Prostate gland (tissue), 2 donors: ENCODE measurements at regions not wholly inside any gene's neighbourhood (a gene's known extent, or its start where the extent isn't known, plus 50 kb on each side); places are given as distances from the start of the nearest gene placed in this dataset.

Experiments
- DNase-seq: peaks from one replicate; pipeline ENCODE4 v3.0.0-alpha.2; 2019; ENCODE audit warnings: low spot score
- H3K27ac ChIP-seq, 2 donors: fragments of 200-600 bp; sonication (generic); 2 replicates each; pipeline ENCODE4 v1.5.1; 2017 to 2019
- H3K27me3 ChIP-seq: fragments of 200-600 bp; sonication (generic); replicated peaks from 2 replicates; pipeline ENCODE4 v1.5.1; 2019; ENCODE audit not compliant: insufficient read depth
- H3K36me3 ChIP-seq, 2 donors: fragments of 200-600 bp; sonication (generic); 1 replicate in 1 of 2; 2 replicates in 1 of 2; pipeline versions ENCODE4 v1.5.1 to v1.8.1; 2017 to 2019
- H3K4me1 ChIP-seq: fragments of 200-600 bp; sonication (generic); replicated peaks from 2 replicates; pipeline ENCODE4 v1.5.1; 2019
- H3K4me3 ChIP-seq, 2 donors: fragments of 200-600 bp; sonication (generic); 2 replicates each; pipeline ENCODE4 v1.5.1; 2017 to 2019
- H3K9me3 ChIP-seq: fragments of 200-600 bp; sonication (generic); 2 replicates; pipeline ENCODE4 v1.5.1; 2017
- CTCF ChIP-seq, 4 experiments: fragments of 200-600 bp in 2 of 4; fragments of 450-650 bp in 2 of 4; sonication (generic) in 2 of 4; IDR thresholded peaks; 1 replicate in 3 of 4; 2 replicates in 1 of 4; pipeline ENCODE4 v1.5.1; 2016 to 2019; ENCODE audit warnings: antibody characterized with exemption in 4 of 4, mild to moderate bottlenecking in 2 of 4, moderate library complexity in 2 of 4
- POLR2A ChIP-seq: fragments of 450-650 bp; IDR thresholded peaks from one replicate; pipeline ENCODE4 v1.6.1; 2016; ENCODE audit warnings: antibody characterized with exemption, mild to moderate bottlenecking
- POLR2AphosphoS5 ChIP-seq: sonication (generic); formaldehyde crosslinking; IDR thresholded peaks from one replicate; pipeline ENCODE4 v1.6.1; 2017; ENCODE audit warnings: antibody characterized with exemption
- WGBS: methylation state at CpG from one replicate; pipeline ENCODE4 v1.1.5; 2018; 5-methylcytosine and 5-hydroxymethylcytosine counted together
- intact Hi-C: fragments of 100-400 bp; cut with DNase I; formaldehyde crosslinking; loops from one replicate; pipeline ENCODE4 v1.14.2; 2022

DNA sequence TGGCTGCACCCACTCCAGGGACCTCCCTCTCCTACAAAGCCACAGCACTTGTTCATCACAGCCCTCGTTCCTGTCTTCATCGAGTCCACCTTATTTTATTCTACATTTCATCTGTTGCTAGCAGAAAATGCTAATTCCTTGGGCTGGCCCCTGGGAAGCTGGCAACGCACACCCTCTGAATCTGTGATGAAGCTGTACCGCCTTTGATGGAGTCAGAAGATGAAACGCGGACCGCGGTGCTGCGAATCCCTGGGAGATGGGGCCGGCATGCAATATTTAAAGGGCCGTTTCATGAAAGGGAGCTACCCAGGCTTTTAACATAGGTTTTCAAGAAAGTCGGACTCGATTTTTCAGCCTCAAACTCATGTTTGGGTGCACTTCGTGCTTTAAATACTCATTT is 88.5 kb downstream of the NPTX2 start:
- WGBS: 42% methylated on average over 14 of the region's 14 CpGs
- H3K4me1 ChIP-seq: no peaks in the 10 kb centered on the region
- no peaks in the 10 kb centered on the region for H3K36me3 ChIP-seq
- no peaks in the 10 kb centered on the region for H3K9me3 ChIP-seq
- no peak overlapping the region for H3K4me3 ChIP-seq
- intact Hi-C loops: no loop called here
- DNase-seq: no peak
- H3K27me3 ChIP-seq: peaks cover 5% of the 10 kb centered on the region
- no peak overlapping the region for H3K27ac ChIP-seq
- no peak for TF ChIP-seq POLR2A
- TF ChIP-seq CTCF (IDR thresholded peaks at IDR 0.05): no peak
- no peak for TF ChIP-seq POLR2AphosphoS5

GRCh38 chr7:98707076-98707475 is 90.0 kb downstream of the NPTX2 start:
- no peak overlapping the region for H3K27ac ChIP-seq
- TF ChIP-seq CTCF (IDR thresholded peaks at IDR 0.05): no peak
- no peak for TF ChIP-seq POLR2A
- no peak for TF ChIP-seq POLR2AphosphoS5
- DNase-seq: no peak
- WGBS: 80% methylated on average over 4 of the region's 4 CpGs
- intact Hi-C loops: no loop called here
- H3K36me3 ChIP-seq: no peaks in the 10 kb centered on the region
- no peaks in the 10 kb centered on the region for H3K9me3 ChIP-seq
- H3K4me3 ChIP-seq: no peak overlapping the region
- H3K4me1 ChIP-seq: no peaks in the 10 kb centered on the region
- peaks cover 8% of the 10 kb centered on the region for H3K27me3 ChIP-seq

DNA sequence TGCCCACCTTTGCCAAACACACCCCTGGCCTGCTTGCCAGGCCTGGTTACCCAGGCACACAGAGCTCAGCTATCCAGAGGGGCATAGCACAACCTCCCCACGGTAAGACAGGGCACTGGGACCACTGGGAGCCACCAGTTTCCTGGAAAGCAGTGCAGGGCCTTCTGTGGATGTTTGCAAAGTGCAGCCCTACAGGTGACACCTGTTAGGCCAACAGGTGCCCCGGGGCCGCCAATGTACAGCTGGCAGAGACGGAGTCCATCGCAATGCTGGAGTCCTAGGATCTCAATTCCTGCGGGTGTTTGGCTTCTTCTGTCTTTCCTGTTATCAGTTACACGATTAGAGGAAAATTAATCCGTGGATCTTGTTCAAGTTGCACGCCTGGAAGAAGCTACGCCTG is 94.9 kb downstream of the NPTX2 start:
- Histone ChIP-seq H3K27me3 (peaks cover 3% of the 10 kb centered on the region), H3K9me3 (no peaks in the 10 kb centered on the region), H3K4me1 (no peaks in the 10 kb centered on the region), H3K27ac (no peak overlapping the region), H3K36me3 (no peaks in the 10 kb centered on the region), H3K4me3 (no peak overlapping the region)
- intact Hi-C loops: no loop called here
- no peak for DNase-seq
- no peak for TF ChIP-seq CTCF (IDR thresholded peaks at IDR 0.05)
- TF ChIP-seq POLR2AphosphoS5: no peak
- TF ChIP-seq POLR2A: no peak
- 93% methylated on average over 9 of the region's 10 CpGs for WGBS

- no peak overlapping the region for H3K4me3 ChIP-seq
- intact Hi-C loops: no loop called here
- no peaks in the 10 kb centered on the region for H3K4me1 ChIP-seq
- 27% methylated on average over 6 of the region's 6 CpGs for WGBS
- H3K27ac ChIP-seq: no peak overlapping the region
- DNase-seq: no peak
- no peaks in the 10 kb centered on the region for H3K9me3 ChIP-seq
- no peak for TF ChIP-seq POLR2A
- no peak for TF ChIP-seq CTCF (IDR thresholded peaks at IDR 0.05)
- no peak for TF ChIP-seq POLR2AphosphoS5
- peaks cover 3% of the 10 kb centered on the region for H3K27me3 ChIP-seq
- H3K36me3 ChIP-seq: no peaks in the 10 kb centered on the region
Observed at GRCh38 chr7:98713165-98713810, 96.2 kb downstream of the NPTX2 start.

DNA sequence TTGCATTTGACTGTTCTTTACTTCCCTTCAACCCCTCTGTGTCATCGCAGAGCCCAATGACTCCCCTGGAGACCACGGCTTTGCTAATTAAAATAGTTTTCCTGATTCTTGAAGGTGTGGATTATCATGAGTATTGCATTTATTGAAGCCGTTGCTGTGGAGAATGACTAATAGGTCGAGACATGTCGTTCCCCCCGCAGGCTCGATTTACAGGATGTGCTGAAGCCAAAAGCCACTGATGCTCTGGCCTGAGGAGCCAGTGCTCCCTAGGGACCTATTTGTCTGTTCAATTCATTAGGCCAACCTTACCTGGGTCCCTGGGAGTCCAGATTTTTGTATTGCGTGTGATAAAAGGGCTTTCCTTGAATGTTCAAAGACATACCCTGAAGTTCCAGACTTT is 102.3 kb downstream of the NPTX2 start:
- Histone ChIP-seq H3K9me3 (no peaks in the 10 kb centered on the region), H3K27me3 (no peaks in the 10 kb centered on the region), H3K27ac (no peak overlapping the region), H3K4me3 (no peak overlapping the region), H3K36me3 (no peaks in the 10 kb centered on the region), H3K4me1 (no peaks in the 10 kb centered on the region)
- no peak for DNase-seq
- intact Hi-C loops: no loop called here
- 55% methylated on average over 8 of the region's 8 CpGs for WGBS
- TF ChIP-seq POLR2A (no peak), POLR2AphosphoS5 (no peak), CTCF (IDR thresholded peaks at IDR 0.05) (no peak)
